ENCODE measurements at regions not wholly inside any gene's neighbourhood (a gene's known extent, or its start where the extent isn't known, plus 50 kb on each side); places are given as distances from the start of the nearest gene placed in this dataset.
A peak's percentile ranks its signal among the peaks of the same experiment; 100 is the strongest.

GRCh38 chr17:74107107-74107506 is 96.4 kb upstream of the RPL38 start:
- Mint-ChIP-seq H3K27ac (ENCODE audit: unreplicated experiment) (no peak overlapping the region), H3K36me3 (ENCODE audit: unreplicated experiment) (no peaks in the 10 kb centered on the region), H3K27me3 (ENCODE audit: unreplicated experiment) (peaks cover 9% of the 10 kb centered on the region), H3K9me3 (ENCODE audit: unreplicated experiment) (peaks cover 8% of the 10 kb centered on the region), H3K4me3 (ENCODE audit: unreplicated experiment) (no peak overlapping the region), H3K4me1 (ENCODE audit: low read depth, unreplicated experiment) (peaks cover 36% of the 10 kb centered on the region)
- no peak for TF ChIP-seq CTCF (IDR thresholded peaks at IDR 0.05; ENCODE audit: partially characterized antibody, unreplicated experiment)
- no peak for DNase-seq

- Mint-ChIP-seq H3K27me3 (ENCODE audit: unreplicated experiment) (peaks cover 9% of the 10 kb centered on the region), H3K9me3 (ENCODE audit: unreplicated experiment) (peaks cover 11% of the 10 kb centered on the region), H3K27ac (ENCODE audit: unreplicated experiment) (peak overlapping the region; percentile 59), H3K36me3 (ENCODE audit: unreplicated experiment) (no peaks in the 10 kb centered on the region), H3K4me1 (ENCODE audit: low read depth, unreplicated experiment) (peaks cover 41% of the 10 kb centered on the region), H3K4me3 (ENCODE audit: unreplicated experiment) (peak overlapping the region; percentile 68)
- DNase-seq = no peak
- no peak for TF ChIP-seq CTCF (IDR thresholded peaks at IDR 0.05; ENCODE audit: partially characterized antibody, unreplicated experiment)
Observed at GRCh38 chr17:74108126-74108705, 95.3 kb upstream of the RPL38 start.

- peak overlapping the region; percentile 86 for H3K27ac Mint-ChIP-seq (ENCODE audit: unreplicated experiment)
- no peaks in the 10 kb centered on the region for H3K36me3 Mint-ChIP-seq (ENCODE audit: unreplicated experiment)
- no peak for DNase-seq
- peaks cover 14% of the 10 kb centered on the region for H3K27me3 Mint-ChIP-seq (ENCODE audit: unreplicated experiment)
- H3K4me3 Mint-ChIP-seq (ENCODE audit: unreplicated experiment) = peak overlapping the region; percentile 42
- H3K9me3 Mint-ChIP-seq (ENCODE audit: unreplicated experiment) = peaks cover 16% of the 10 kb centered on the region
- TF ChIP-seq CTCF (IDR thresholded peaks at IDR 0.05; ENCODE audit: partially characterized antibody, unreplicated experiment) = no peak
- H3K4me1 Mint-ChIP-seq (ENCODE audit: low read depth, unreplicated experiment) = peaks cover 55% of the 10 kb centered on the region
Observed at GRCh38 chr17:74110467-74110866, 93.0 kb upstream of the RPL38 start.

- no peak for DNase-seq
- H3K9me3 Mint-ChIP-seq (ENCODE audit: unreplicated experiment) = peaks cover 14% of the 10 kb centered on the region
- H3K27ac Mint-ChIP-seq (ENCODE audit: unreplicated experiment) = no peak overlapping the region
- no peaks in the 10 kb centered on the region for H3K36me3 Mint-ChIP-seq (ENCODE audit: unreplicated experiment)
- peaks cover 18% of the 10 kb centered on the region for H3K27me3 Mint-ChIP-seq (ENCODE audit: unreplicated experiment)
- H3K4me3 Mint-ChIP-seq (ENCODE audit: unreplicated experiment) = no peak overlapping the region
- no peak for TF ChIP-seq CTCF (IDR thresholded peaks at IDR 0.05; ENCODE audit: partially characterized antibody, unreplicated experiment)
- peaks cover 72% of the 10 kb centered on the region for H3K4me1 Mint-ChIP-seq (ENCODE audit: low read depth, unreplicated experiment)
Observed at GRCh38 chr17:74113326-74113725, 90.2 kb upstream of the RPL38 start.

- peak overlapping the region; percentile 67 for H3K4me3 Mint-ChIP-seq (ENCODE audit: unreplicated experiment)
- TF ChIP-seq CTCF (IDR thresholded peaks at IDR 0.05; ENCODE audit: partially characterized antibody, unreplicated experiment) = no peak
- peaks cover 11% of the 10 kb centered on the region for H3K9me3 Mint-ChIP-seq (ENCODE audit: unreplicated experiment)
- no peak for DNase-seq
- H3K36me3 Mint-ChIP-seq (ENCODE audit: unreplicated experiment) = no peaks in the 10 kb centered on the region
- peaks cover 15% of the 10 kb centered on the region for H3K27me3 Mint-ChIP-seq (ENCODE audit: unreplicated experiment)
- H3K27ac Mint-ChIP-seq (ENCODE audit: unreplicated experiment) = peak overlapping the region; percentile 88
- H3K4me1 Mint-ChIP-seq (ENCODE audit: low read depth, unreplicated experiment) = peaks cover 72% of the 10 kb centered on the region
Observed at GRCh38 chr17:74113952-74114351, 89.5 kb upstream of the RPL38 start.

Measured in glutamatergic neuron (in vitro differentiated cells).